Endodermal cell (in vitro differentiated cells): ENCODE measurements at regions not wholly inside any gene's neighbourhood (a gene's known extent, or its start where the extent isn't known, plus 50 kb on each side); places are given as distances from the start of the nearest gene placed in this dataset.

Source experiments
- DNase-seq: peaks from one replicate; pipeline ENCODE4 v3.0.0-alpha.2; 2017
- H3K27ac ChIP-seq: 2 replicates; pipeline ENCODE4 v1.5.1; 2013; ENCODE audit warnings: mild to moderate bottlenecking, low read depth, low read length, moderate library complexity
- H3K27me3 ChIP-seq: 2 replicates; pipeline ENCODE4 v1.6.1; 2013; ENCODE audit warnings: mild to moderate bottlenecking, low read length, moderate library complexity; ENCODE audit not compliant: insufficient read depth, control insufficient read depth, poor library complexity, severe bottlenecking
- H3K36me3 ChIP-seq: 2 replicates; pipeline ENCODE4 v1.7.0; 2013; ENCODE audit warnings: mild to moderate bottlenecking, low read length, moderate library complexity; ENCODE audit not compliant: control insufficient read depth, insufficient read depth
- H3K4me1 ChIP-seq: one replicate; pipeline ENCODE4 v1.7.0; 2013; ENCODE audit warnings: low read length; ENCODE audit not compliant: control insufficient read depth, insufficient read depth
- H3K4me3 ChIP-seq: 2 replicates; pipeline ENCODE4 v1.5.1; 2013; ENCODE audit warnings: mild to moderate bottlenecking, low read length, moderate library complexity
- H3K9ac ChIP-seq: 2 replicates; pipeline ENCODE4 v1.6.1; 2013; ENCODE audit warnings: mild to moderate bottlenecking, low read length, moderate library complexity; ENCODE audit not compliant: poor library complexity, severe bottlenecking; ENCODE audit errors: extremely low read depth
- H3K9me3 ChIP-seq: 2 replicates; pipeline ENCODE4 v1.6.1; 2013; ENCODE audit warnings: mild to moderate bottlenecking, low read length, moderate library complexity; ENCODE audit not compliant: control insufficient read depth
- H3K27ac Mint-ChIP-seq: 2 replicates; pipeline ENCODE4 v1.8.0; 2020; ENCODE audit warnings: mixed read lengths
- H3K27me3 Mint-ChIP-seq: 2 replicates; pipeline ENCODE4 v1.8.0; 2021; ENCODE audit warnings: mild to moderate bottlenecking, mixed read lengths; ENCODE audit not compliant: insufficient read depth
- H3K36me3 Mint-ChIP-seq: 2 replicates; pipeline ENCODE4 v1.8.0; 2020; ENCODE audit warnings: low read depth, mixed read lengths
- H3K4me1 Mint-ChIP-seq: 2 replicates; pipeline ENCODE4 v1.8.0; 2020; ENCODE audit warnings: mixed read lengths
- H3K4me3 Mint-ChIP-seq: 2 replicates; pipeline ENCODE4 v1.8.0; 2020; ENCODE audit warnings: mild to moderate bottlenecking, moderate library complexity, mixed read lengths
- H3K9me3 Mint-ChIP-seq: 2 replicates; pipeline ENCODE4 v1.8.0; 2020; ENCODE audit warnings: mild to moderate bottlenecking, mixed read lengths
- WGBS, 2 experiments: methylation state at CpG; one replicate each; pipeline versions ENCODE4 v1.1.5 to v1.1.7; 2013; ENCODE audit warnings: missing lambda C conversion rate in 2 of 2, mixed read lengths in 1 of 2; ENCODE audit not compliant: insufficient coverage in 1 of 2, insufficient read length in 1 of 2; 5-methylcytosine and 5-hydroxymethylcytosine counted together
- TF ChIP-seq, protein P1 (sequence below): fragments of 200-600 bp; sonication (generic); conservative IDR thresholded peaks from 2 replicates; pipeline ENCODE4 v1.5.0; 2021; ENCODE audit warnings: antibody characterized with exemption, mild to moderate bottlenecking

DNA sequence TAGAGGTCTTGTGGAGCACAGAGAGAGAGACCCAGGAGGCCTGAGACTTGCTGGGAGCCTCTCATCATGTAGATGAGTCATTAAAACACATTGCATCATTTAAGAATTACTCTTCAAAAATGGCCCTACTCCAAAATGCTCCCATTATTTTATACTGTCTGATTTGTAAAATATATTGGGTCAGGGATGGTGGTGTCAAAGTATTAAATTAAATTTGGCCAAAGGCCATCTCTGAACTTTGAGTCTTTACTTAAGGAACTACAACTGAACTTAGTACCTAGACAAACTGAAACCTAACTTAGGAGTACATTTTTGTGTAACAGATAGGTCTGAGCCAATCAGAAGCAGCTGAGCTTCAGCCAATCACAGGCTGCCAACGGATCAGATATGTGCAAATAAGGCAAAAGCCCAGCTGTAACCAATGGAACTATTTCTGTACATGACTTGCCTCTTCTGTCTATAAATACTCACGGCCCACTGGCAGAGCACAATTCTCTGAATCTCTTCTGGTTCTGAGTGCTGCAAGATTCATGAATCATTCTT lies 657.2 kb downstream of the TLE1 start:
- Mint-ChIP-seq H3K4me3 (no peak overlapping the region), H3K27me3 (no peaks in the 10 kb centered on the region), H3K36me3 (no peaks in the 10 kb centered on the region), H3K27ac (peak overlapping the region; percentile 75), H3K9me3 (no peaks in the 10 kb centered on the region), H3K4me1 (peaks cover 44% of the 10 kb centered on the region)
- TF ChIP-seq, protein P1, sequence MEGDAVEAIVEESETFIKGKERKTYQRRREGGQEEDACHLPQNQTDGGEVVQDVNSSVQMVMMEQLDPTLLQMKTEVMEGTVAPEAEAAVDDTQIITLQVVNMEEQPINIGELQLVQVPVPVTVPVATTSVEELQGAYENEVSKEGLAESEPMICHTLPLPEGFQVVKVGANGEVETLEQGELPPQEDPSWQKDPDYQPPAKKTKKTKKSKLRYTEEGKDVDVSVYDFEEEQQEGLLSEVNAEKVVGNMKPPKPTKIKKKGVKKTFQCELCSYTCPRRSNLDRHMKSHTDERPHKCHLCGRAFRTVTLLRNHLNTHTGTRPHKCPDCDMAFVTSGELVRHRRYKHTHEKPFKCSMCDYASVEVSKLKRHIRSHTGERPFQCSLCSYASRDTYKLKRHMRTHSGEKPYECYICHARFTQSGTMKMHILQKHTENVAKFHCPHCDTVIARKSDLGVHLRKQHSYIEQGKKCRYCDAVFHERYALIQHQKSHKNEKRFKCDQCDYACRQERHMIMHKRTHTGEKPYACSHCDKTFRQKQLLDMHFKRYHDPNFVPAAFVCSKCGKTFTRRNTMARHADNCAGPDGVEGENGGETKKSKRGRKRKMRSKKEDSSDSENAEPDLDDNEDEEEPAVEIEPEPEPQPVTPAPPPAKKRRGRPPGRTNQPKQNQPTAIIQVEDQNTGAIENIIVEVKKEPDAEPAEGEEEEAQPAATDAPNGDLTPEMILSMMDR: no peak
- no peak for DNase-seq
- no peaks in the 10 kb centered on the region for H3K9me3 ChIP-seq
- H3K9ac ChIP-seq: no peak overlapping the region
- no peaks in the 10 kb centered on the region for H3K27me3 ChIP-seq
- H3K4me1 ChIP-seq: peaks cover 19% of the 10 kb centered on the region
- 88 to 95% methylated on average over 2 of the region's 2 CpGs for WGBS, 2 experiments
- H3K36me3 ChIP-seq: no peaks in the 10 kb centered on the region
- no peak overlapping the region for H3K4me3 ChIP-seq
- H3K27ac ChIP-seq: no peak overlapping the region

DNA sequence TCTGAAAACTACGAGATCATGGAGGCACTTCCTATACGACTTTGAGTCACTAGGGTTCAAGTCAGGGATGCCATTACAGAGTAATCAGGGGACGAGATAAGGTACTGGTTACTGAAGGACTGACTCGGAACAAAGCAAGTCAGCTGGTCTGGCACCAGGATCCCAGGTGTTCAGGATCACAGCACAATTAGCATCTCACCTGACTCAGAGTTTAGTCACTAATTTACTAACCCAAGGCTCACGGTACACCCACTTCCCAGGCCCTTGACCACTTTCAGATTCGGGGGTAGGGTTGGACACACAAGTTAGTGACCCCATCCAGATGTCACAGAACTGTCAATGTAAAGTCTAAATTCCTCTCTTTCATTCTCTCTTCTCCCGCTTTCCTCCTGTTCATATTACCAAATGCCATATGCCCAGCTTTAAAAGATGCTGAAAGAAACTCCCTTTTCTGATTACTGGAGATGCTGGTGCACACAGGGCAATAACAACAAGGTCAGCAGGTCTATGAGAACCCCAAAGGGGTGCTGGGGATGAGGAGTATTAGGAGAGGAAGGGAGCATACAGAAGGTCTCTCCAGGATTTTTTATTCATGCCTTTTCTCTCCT lies 657.8 kb downstream of the TLE1 start:
- peak overlapping the region; percentile 83 for H3K27ac Mint-ChIP-seq
- H3K27ac ChIP-seq: no peak overlapping the region
- no peaks in the 10 kb centered on the region for H3K9me3 ChIP-seq
- H3K36me3 ChIP-seq: no peaks in the 10 kb centered on the region
- H3K9ac ChIP-seq: no peak overlapping the region
- peaks cover 19% of the 10 kb centered on the region for H3K4me1 ChIP-seq
- WGBS, 2 experiments: 80 to 83% methylated on average over 6 to 7 of the region's 7 CpGs
- DNase-seq: peak; percentile 47
- H3K9me3 Mint-ChIP-seq: peaks cover 2% of the 10 kb centered on the region
- no peak overlapping the region for H3K4me3 Mint-ChIP-seq
- TF ChIP-seq, protein P1: no peak
- no peaks in the 10 kb centered on the region for H3K36me3 Mint-ChIP-seq
- no peak overlapping the region for H3K4me3 ChIP-seq
- peaks cover 44% of the 10 kb centered on the region for H3K4me1 Mint-ChIP-seq
- no peaks in the 10 kb centered on the region for H3K27me3 ChIP-seq
- H3K27me3 Mint-ChIP-seq: no peaks in the 10 kb centered on the region

DNA sequence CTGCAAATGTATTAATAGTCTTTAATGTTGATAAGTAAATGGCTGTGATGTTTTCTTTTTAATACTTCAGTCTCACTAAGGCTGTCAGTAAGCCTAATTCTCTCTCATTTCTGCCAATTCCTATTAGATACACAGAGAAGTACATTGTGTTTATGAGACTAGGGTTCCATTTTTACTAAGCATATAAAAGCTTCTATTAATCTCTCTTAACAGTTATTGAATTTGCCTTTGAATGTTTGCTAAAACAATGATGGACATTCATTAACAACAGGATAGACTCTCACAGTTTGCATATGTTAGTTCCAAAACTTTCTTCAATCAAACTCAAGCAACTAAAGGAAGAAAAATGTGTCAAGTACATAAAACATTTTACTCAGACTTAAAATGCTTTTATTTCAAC lies 659.3 kb downstream of the TLE1 start:
- H3K27ac Mint-ChIP-seq: peak overlapping the region; percentile 42
- H3K4me1 Mint-ChIP-seq: peaks cover 44% of the 10 kb centered on the region

More for the DNA sequence above, 659.3 kb downstream of the TLE1 start:
- Histone ChIP-seq H3K9ac (no peak overlapping the region), H3K4me3 (no peak overlapping the region), H3K9me3 (no peaks in the 10 kb centered on the region), H3K27ac (no peak overlapping the region), H3K27me3 (no peaks in the 10 kb centered on the region), H3K4me1 (peaks cover 19% of the 10 kb centered on the region), H3K36me3 (no peaks in the 10 kb centered on the region)
- DNase-seq: no peak
- no peaks in the 10 kb centered on the region for H3K36me3 Mint-ChIP-seq
- TF ChIP-seq, protein P1: no peak
- H3K27me3 Mint-ChIP-seq: no peaks in the 10 kb centered on the region
- H3K9me3 Mint-ChIP-seq: peaks cover 2% of the 10 kb centered on the region
- H3K4me3 Mint-ChIP-seq: no peak overlapping the region
